IMR-90 (cell line): ENCODE measurements at regions not wholly inside any gene's neighbourhood (a gene's known extent, or its start where the extent isn't known, plus 50 kb on each side); places are given as distances from the start of the nearest gene placed in this dataset.

Experiments used
- ATAC-seq: fragments of 200-7000 bp; cut with Tn5 transposase; 2 replicates; pipeline ENCODE4 v1.9.1; 2020; ENCODE audit warnings: low read depth, mild to moderate bottlenecking, moderate library complexity
- BruUV-seq: library from RNA; stranded (reverse); fragments of 400-500 nt; replicated peaks from 2 replicates; lab custom pipeline; 2021; lab: Mats Ljungman, UMichigan
- CTCF ChIA-PET: fragments of 300-600 bp; formaldehyde crosslinking; extraction: SDS; loops from one replicate; lab custom pipeline; 2021; ENCODE audit warnings: antibody characterized with exemption; lab: Yijun Ruan, JAX
- POLR2A ChIA-PET: fragments of 300-600 bp; sonication (Branson Sonifier 250); formaldehyde crosslinking; loops from one replicate; lab custom pipeline; 2022; ENCODE audit warnings: antibody characterized with exemption; ENCODE audit not compliant: unreplicated experiment; lab: Charles Lee
- DNase-seq: peaks from one replicate; pipeline ENCODE4 v3.0.0; 2013
- H2AFZ ChIP-seq: replicated peaks from 2 replicates; pipeline ENCODE3; 2013; ENCODE audit warnings: low read length, mild to moderate bottlenecking; ENCODE audit not compliant: poor library complexity
- H2AK5ac ChIP-seq: 2 replicates; pipeline ENCODE4 v1.6.1; 2013; ENCODE audit warnings: low read depth, low read length, inconsistent platforms
- H2AK9ac ChIP-seq: replicated peaks from 2 replicates; pipeline ENCODE3; 2013; ENCODE audit warnings: mild to moderate bottlenecking, low read depth, low read length, moderate library complexity; ENCODE audit not compliant: poor library complexity
- H2BK120ac ChIP-seq: 2 replicates; pipeline ENCODE4 v1.6.1; 2013; ENCODE audit warnings: low read depth, low read length, inconsistent platforms
- H2BK15ac ChIP-seq: 3 replicates; pipeline ENCODE4 v1.6.1; 2013; ENCODE audit warnings: low read depth, low read length, inconsistent platforms
- H2BK20ac ChIP-seq: 2 replicates; pipeline ENCODE4 v1.6.1; 2013; ENCODE audit warnings: low read depth, mild to moderate bottlenecking, inconsistent platforms, low read length, moderate library complexity
- H2BK5ac ChIP-seq: 2 replicates; pipeline ENCODE4 v1.6.1; 2013; ENCODE audit warnings: mild to moderate bottlenecking, low read depth, low read length, inconsistent platforms; ENCODE audit not compliant: poor library complexity, severe bottlenecking
- H3K14ac ChIP-seq: replicated peaks from 2 replicates; pipeline ENCODE4 v1.6.1; 2013; ENCODE audit warnings: low read depth, low read length, inconsistent platforms
- H3K18ac ChIP-seq: 2 replicates; pipeline ENCODE4 v1.6.1; 2013; ENCODE audit warnings: low read depth, low read length, control low read depth
- H3K23ac ChIP-seq: 2 replicates; pipeline ENCODE4 v1.6.1; 2013; ENCODE audit warnings: low read depth, low read length, inconsistent platforms
- H3K27ac ChIP-seq: 2 replicates; pipeline ENCODE4 v1.5.1; 2013; ENCODE audit warnings: mild to moderate bottlenecking, control low read depth, low read length; ENCODE audit not compliant: insufficient read depth
- H3K27me3 ChIP-seq: 2 replicates; pipeline ENCODE4 v1.6.1; 2013; ENCODE audit warnings: low read length; ENCODE audit not compliant: control insufficient read depth, insufficient read depth
- H3K36me3 ChIP-seq: 2 replicates; pipeline ENCODE4 v1.6.1; 2013; ENCODE audit warnings: low read length, mixed read lengths; ENCODE audit not compliant: control insufficient read depth, insufficient read depth
- H3K4ac ChIP-seq: 2 replicates; pipeline ENCODE4 v1.6.1; 2013; ENCODE audit warnings: low read depth, low read length, inconsistent platforms
- H3K4me1 ChIP-seq: 2 replicates; pipeline ENCODE4 v1.6.1; 2013; ENCODE audit warnings: low read length, mixed read lengths; ENCODE audit not compliant: control insufficient read depth, insufficient read depth
- H3K4me2 ChIP-seq: 2 replicates; pipeline ENCODE4 v1.6.1; 2013; ENCODE audit warnings: low read depth, mild to moderate bottlenecking, control low read depth, low read length, moderate library complexity
- H3K4me3 ChIP-seq: 2 replicates; pipeline ENCODE4 v1.5.1; 2013; ENCODE audit warnings: low read depth, mild to moderate bottlenecking, control low read depth, low read length, moderate library complexity; ENCODE audit not compliant: insufficient read depth
- H3K56ac ChIP-seq: 2 replicates; pipeline ENCODE4 v1.6.1; 2013; ENCODE audit warnings: low read length, inconsistent platforms; ENCODE audit not compliant: insufficient read depth; ENCODE audit errors: extremely low read depth
- H3K79me1 ChIP-seq, 2 experiments: 2 replicates each; pipeline ENCODE4 v1.6.1; 2013; ENCODE audit warnings: low read length in 2 of 2, inconsistent platforms in 1 of 2, low read depth in 1 of 2
- H3K9ac ChIP-seq: 2 replicates; pipeline ENCODE4 v1.6.1; 2013; ENCODE audit warnings: low read depth, low read length, control low read depth
- H3K9me1 ChIP-seq: 2 replicates; pipeline ENCODE4 v1.6.1; 2013; ENCODE audit warnings: low read length, inconsistent platforms; ENCODE audit not compliant: insufficient read depth
- H3K9me3 ChIP-seq: 2 replicates; pipeline ENCODE4 v1.6.1; 2013; ENCODE audit warnings: low read length; ENCODE audit not compliant: control insufficient read depth, insufficient read depth
- H4K20me1 ChIP-seq: 2 replicates; pipeline ENCODE4 v1.6.1; 2013; ENCODE audit warnings: low read length, inconsistent platforms; ENCODE audit not compliant: insufficient read depth
- H4K5ac ChIP-seq: 2 replicates; pipeline ENCODE4 v1.6.1; 2013; ENCODE audit warnings: mild to moderate bottlenecking, low read depth, low read length, control low read depth
- H4K8ac ChIP-seq, 2 experiments: 2 replicates each; pipeline ENCODE4 v1.6.1; 2013; ENCODE audit warnings: low read depth in 2 of 2, low read length in 2 of 2, control low read depth in 1 of 2, inconsistent platforms in 1 of 2
- H4K91ac ChIP-seq: 2 replicates; pipeline ENCODE4 v1.6.1; 2013; ENCODE audit warnings: low read depth, low read length, inconsistent platforms; ENCODE audit not compliant: insufficient read depth
- FOS ChIP-seq: fragments of 150-350 bp; IDR thresholded peaks from 2 replicates; pipeline ENCODE4 v1.6.1; 2016; ENCODE audit warnings: low read depth, low read length
- MAFK ChIP-seq: IDR thresholded peaks from 2 replicates; pipeline ENCODE4 v1.6.1; 2012; ENCODE audit warnings: low read depth, low read length, improper control_type of control experiment
- dilution Hi-C: fragments of 300-500 bp; cut with HindIII; formaldehyde crosslinking; loops from one replicate; pipeline ENCODE4 v1.14.3; 2018; ENCODE audit warnings: low sequenced_read_pairs; ENCODE audit not compliant: unreplicated experiment
- in situ Hi-C: fragments of 300-500 bp; cut with MboI; formaldehyde crosslinking; loops from 3 replicates; pipeline ENCODE4 v1.14.3; 2019; ENCODE audit warnings: low sequenced_read_pairs, inconsistent platforms, mixed read lengths
- intact Hi-C: fragments of 100-400 bp; cut with micrococcal nuclease; formaldehyde crosslinking; loops from 2 replicates; pipeline ENCODE4 v1.10.0; 2022

- BruUV-seq, result no TSS peak
- POLR2A ChIA-PET, result no interaction called here
Observed at GRCh38 chr7:12954380-12955033, 267.1 kb downstream of the ARL4A start.

More at GRCh38 chr7:12954380-12955033, 267.1 kb downstream of the ARL4A start:
- Histone ChIP-seq H3K27ac (no peak overlapping the region), H3K9ac (no peak overlapping the region), H3K9me1 (no peaks in the 10 kb centered on the region), H4K5ac (no peak overlapping the region), H3K4me1 (no peaks in the 10 kb centered on the region), H2BK20ac (no peak overlapping the region), H3K23ac (no peak overlapping the region), H3K18ac (no peak overlapping the region), H3K14ac (no peak overlapping the region), H2BK15ac (no peak overlapping the region), H3K56ac (no peak overlapping the region), H2BK120ac (no peak overlapping the region), H4K20me1 (no peaks in the 10 kb centered on the region), H3K79me1 (no peaks in the 10 kb centered on the region), H3K4me3 (no peak overlapping the region), H3K4me2 (no peak overlapping the region), H2AFZ (no peak overlapping the region), H3K27me3 (no peaks in the 10 kb centered on the region), H2AK9ac (no peak overlapping the region), H2AK5ac (no peak overlapping the region), H4K8ac (no peak overlapping the region), H4K91ac (no peak overlapping the region), H3K9me3 (no peaks in the 10 kb centered on the region; the same call in 1 of the 2 replicates), H2BK5ac (no peak overlapping the region), H3K36me3 (no peaks in the 10 kb centered on the region), H3K4ac (no peak overlapping the region)
- DNase-seq, result no peak
- in situ Hi-C loops (no loop called here), dilution Hi-C loops (no loop called here), intact Hi-C loops (loop anchor here (10.0 kb wide), 1 partner anchor 140 kb away; no protein-coding TSS in a partner anchor)
- CTCF ChIA-PET, result no interaction called here
- no peak for ATAC-seq
- TF ChIP-seq MAFK (peak; percentile 80), FOS (no peak)
